GM12878 (cell line): ENCODE measurements at regions not wholly inside any gene's neighbourhood (a gene's known extent, or its start where the extent isn't known, plus 50 kb on each side); places are given as distances from the start of the nearest gene placed in this dataset.

Experiments used
- ATAC-seq: fragments of 200-7000 bp; cut with Tn5 transposase; 3 replicates; pipeline ENCODE4 v1.9.1; 2020; ENCODE audit warnings: mild to moderate bottlenecking, moderate library complexity
- BruUV-seq: library from RNA; stranded (reverse); fragments of 400-500 nt; replicated peaks from 2 replicates; lab custom pipeline; 2021; lab: Mats Ljungman, UMichigan
- CTCF ChIA-PET: fragments of 300-600 bp; sonication (Branson Sonifier 250); formaldehyde crosslinking; extraction: SDS; loops from one replicate; lab custom pipeline; 2021; ENCODE audit warnings: inconsistent platforms; lab: Yijun Ruan, JAX
- POLR2A ChIA-PET: fragments of 350-600 bp; formaldehyde crosslinking; extraction: SDS; loops from one replicate; lab custom pipeline; 2021; ENCODE audit warnings: inconsistent platforms; lab: Charles Lee
- RAD21 ChIA-PET: fragments of 300-600 bp; sonication (Branson Sonifier 250); formaldehyde crosslinking; loops from one replicate; lab custom pipeline; 2023; ENCODE audit warnings: antibody characterized with exemption; ENCODE audit not compliant: unreplicated experiment; lab: Charles Lee
- SMC1A ChIA-PET: fragments of 300-600 bp; sonication (Branson Sonifier 250); formaldehyde crosslinking; loops from one replicate; lab custom pipeline; 2023; ENCODE audit not compliant: unreplicated experiment, uncharacterized antibody; lab: Charles Lee
- DNase-seq: peaks from one replicate; pipeline ENCODE4 v3.0.0-alpha.2; 2011; ENCODE audit warnings: low read depth, low spot score
- FAIRE-seq: peaks from 3 replicates; lab custom pipeline; 2011; peaks lifted over from hg19 to GRCh38; lab: Jason Lieb, UNC
- H2AFZ ChIP-seq: 2 replicates; pipeline ENCODE4 v1.6.0; 2011; ENCODE audit warnings: low read depth, low read length, control low read depth; ENCODE audit not compliant: control insufficient read depth
- H3K27ac ChIP-seq: 2 replicates; pipeline ENCODE4 v1.5.1; 2011; ENCODE audit warnings: control low read depth; ENCODE audit not compliant: control insufficient read depth, insufficient read depth
- H3K27me3 ChIP-seq, 2 experiments: replicated peaks in 1 of 2; 2 replicates each; pipeline versions ENCODE4 v1.6.0 to v1.6.1; 2011; ENCODE audit warnings: low read length in 1 of 2; ENCODE audit not compliant: control insufficient read depth in 2 of 2, insufficient read depth in 2 of 2
- H3K36me3 ChIP-seq, 2 experiments: 2 replicates each; pipeline ENCODE4 v1.5.1; 2011; ENCODE audit warnings: low read length in 1 of 2; ENCODE audit not compliant: control insufficient read depth in 2 of 2, insufficient read depth in 2 of 2
- H3K4me1 ChIP-seq: 2 replicates; pipeline ENCODE4 v1.6.1; 2011; ENCODE audit warnings: mild to moderate bottlenecking, low read length, moderate library complexity, mixed read lengths; ENCODE audit not compliant: control insufficient read depth, insufficient read depth
- H3K4me2 ChIP-seq: 2 replicates; pipeline ENCODE4 v1.6.0; 2011; ENCODE audit warnings: control low read depth; ENCODE audit not compliant: control insufficient read depth, insufficient read depth
- H3K4me3 ChIP-seq: fragments of 200-600 bp; sonication (generic); 2 replicates; pipeline ENCODE4 v1.5.1; 2016
- H3K79me2 ChIP-seq: 2 replicates; pipeline ENCODE4 v1.6.0; 2011; ENCODE audit warnings: low read length; ENCODE audit not compliant: control insufficient read depth, insufficient read depth
- H3K9ac ChIP-seq: 2 replicates; pipeline ENCODE4 v1.8.0; 2011; ENCODE audit warnings: low read length, control low read depth, mixed read lengths; ENCODE audit not compliant: control insufficient read depth, insufficient read depth
- H3K9me3 ChIP-seq: replicated peaks from 3 replicates; pipeline ENCODE4 v1.5.1; 2011; ENCODE audit warnings: mild to moderate bottlenecking, low read length; ENCODE audit not compliant: control insufficient read depth, insufficient read depth
- H4K20me1 ChIP-seq: 2 replicates; pipeline ENCODE4 v1.6.0; 2011; ENCODE audit not compliant: control insufficient read depth, insufficient read depth
- CEBPB ChIP-seq, 2 experiments: fragments of 150-350 bp in 1 of 2; IDR thresholded peaks; 2 replicates each; pipeline ENCODE4 v1.6.1; 2012 to 2014; ENCODE audit warnings: low read depth in 2 of 2, low read length in 2 of 2, borderline replicate concordance in 1 of 2, inconsistent platforms in 1 of 2
- GATAD2B ChIP-seq: fragments of 450-650 bp; conservative IDR thresholded peaks from 2 replicates; pipeline ENCODE4 v1.6.1; 2017; ENCODE audit warnings: low read depth, mild to moderate bottlenecking, moderate library complexity
- MXI1 ChIP-seq: fragments of 150-350 bp; IDR thresholded peaks from 2 replicates; pipeline ENCODE4 v1.6.1; 2011; ENCODE audit warnings: low read depth, mild to moderate bottlenecking, inconsistent platforms, low read length, improper control_type of control experiment
- PAX5 ChIP-seq: IDR thresholded peaks from 2 replicates; pipeline ENCODE4 v1.6.1; 2011; ENCODE audit warnings: low read depth, low read length, borderline replicate concordance
- RUNX3 ChIP-seq: IDR thresholded peaks from 2 replicates; pipeline ENCODE4 v1.6.1; 2012; ENCODE audit warnings: low read length, inconsistent platforms
- SUZ12 ChIP-seq: fragments of 200-600 bp; sonication (generic); IDR thresholded peaks from one replicate; pipeline ENCODE4 v1.6.1; 2018; ENCODE audit warnings: antibody characterized with exemption, mild to moderate bottlenecking; ENCODE audit not compliant: unreplicated experiment
- ZNF274 ChIP-seq: IDR thresholded peaks from one replicate; pipeline ENCODE4 v1.8.0; 2011; ENCODE audit not compliant: insufficient read length, insufficient read depth
- WGBS: methylation state at CpG from one replicate; pipeline ENCODE4 v1.1.6; 2016; ENCODE audit warnings: low lambda C conversion rate; ENCODE audit not compliant: insufficient replicate concordance, insufficient coverage; ENCODE audit errors: missing lambda C conversion rate; 5-methylcytosine and 5-hydroxymethylcytosine counted together
- in situ Hi-C: fragments of 300-500 bp; cut with MboI; formaldehyde crosslinking; loops from 9 replicates; pipeline ENCODE4 v1.14.3; 2018; ENCODE audit warnings: mixed read lengths
- intact Hi-C: fragments of 100-400 bp; cut with micrococcal nuclease; formaldehyde crosslinking; loops from one replicate; pipeline ENCODE4 v1.14.2; 2022; ENCODE audit not compliant: unreplicated experiment
- TF ChIP-seq, protein P1 (sequence below): fragments of 450-650 bp; IDR thresholded peaks from 2 replicates; pipeline ENCODE4 v1.6.1; 2014; ENCODE audit warnings: mild to moderate bottlenecking
- TF ChIP-seq, protein P2 (sequence below): IDR thresholded peaks from 2 replicates; pipeline ENCODE4 v1.6.1; 2012; ENCODE audit warnings: low read depth, low read length, improper control_type of control experiment
- TF ChIP-seq, protein P3 (sequence below): IDR thresholded peaks from 2 replicates; pipeline ENCODE4 v1.6.1; 2012; ENCODE audit warnings: mild to moderate bottlenecking, low read depth, low read length
- TF ChIP-seq, protein P4 (sequence below): IDR thresholded peaks from 2 replicates; pipeline ENCODE4 v1.6.1; 2011; ENCODE audit warnings: borderline replicate concordance, low read depth, mild to moderate bottlenecking, moderate library complexity, mixed read lengths, low read length; ENCODE audit not compliant: insufficient read depth; ENCODE audit errors: extremely low read length

DNA sequence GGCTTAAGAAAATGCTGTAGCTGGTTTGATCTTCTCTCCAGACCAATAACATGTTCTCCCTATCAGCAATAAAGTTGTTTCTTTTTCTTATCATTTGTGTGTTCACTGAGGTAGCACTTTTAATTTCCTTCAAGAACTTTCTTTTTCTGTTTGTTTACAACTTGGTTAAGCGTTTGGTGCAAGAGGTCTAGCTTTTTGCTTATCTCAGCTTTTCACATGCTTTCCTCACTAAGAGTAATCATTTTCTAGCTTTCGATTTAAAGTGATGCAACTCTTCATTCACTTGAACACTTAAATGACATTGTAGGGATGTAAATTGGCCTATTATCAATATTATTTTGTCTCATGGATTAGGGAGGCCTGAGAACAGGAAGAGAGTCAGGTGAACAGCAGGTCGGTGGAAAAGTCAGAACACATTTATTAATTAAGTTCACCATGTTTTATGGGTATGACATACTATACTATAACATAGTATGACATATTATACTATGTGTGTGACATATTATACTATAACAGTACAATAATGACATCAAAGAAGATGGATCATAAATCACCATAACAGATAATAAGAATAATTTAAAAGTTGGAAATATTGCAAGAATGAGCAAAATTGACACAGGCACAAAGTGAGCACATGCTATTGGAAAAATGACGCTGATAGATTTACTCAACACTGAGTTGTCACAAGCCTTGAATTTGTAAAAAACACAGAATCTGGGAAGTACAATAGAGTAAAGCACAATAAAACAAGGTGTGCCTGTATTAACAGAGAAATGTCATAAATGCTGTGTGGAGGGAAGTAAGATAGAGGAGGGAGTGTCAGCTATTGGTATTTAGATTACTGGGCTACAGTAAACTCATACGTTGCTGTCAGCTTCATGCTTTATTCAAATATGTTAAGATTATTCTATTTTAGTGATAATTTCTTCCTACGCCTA is 218.6 kb upstream of the SLC7A11 start:
- Histone ChIP-seq H3K36me3 (no peaks in the 10 kb centered on the region), H3K9ac (no peak overlapping the region), H3K4me1 (no peaks in the 10 kb centered on the region), H3K79me2 (no peaks in the 10 kb centered on the region), H3K27me3 (no peaks in the 10 kb centered on the region), H2AFZ (no peak overlapping the region), H4K20me1 (no peaks in the 10 kb centered on the region), H3K4me3 (no peak overlapping the region), H3K9me3 (no peaks in the 10 kb centered on the region), H3K4me2 (no peak overlapping the region), H3K27ac (no peak overlapping the region)
- in situ Hi-C loops (no loop called here), intact Hi-C loops (no loop called here)
- ATAC-seq (no peak), DNase-seq (no peak), FAIRE-seq (no peak)
- ChIA-PET SMC1A (interaction anchor here (0.7 kb wide), 1 partner anchor 27 kb away, joined by 3 read pairs; no protein-coding TSS in a partner anchor), RAD21 (no interaction called here), POLR2A (interaction anchor here (0.6 kb wide), 1 partner anchor 654 kb away, joined by 4 read pairs; no protein-coding TSS in a partner anchor), CTCF (no interaction called here)
- 11% methylated on average over 6 of the region's 6 CpGs for WGBS
- no TSS peak for BruUV-seq
- TF ChIP-seq PAX5 (no peak), SUZ12 (no peak), GATAD2B (no peak), CEBPB (IDR thresholded peaks at IDR 0.05; ENCODE audit: borderline replicate concordance in 1 of 2, low read depth in 2 of 2, low read length in 2 of 2) (no peak), ZNF274 (no peak), RUNX3 (no peak), MXI1 (no peak)
- TF ChIP-seq, protein P1, sequence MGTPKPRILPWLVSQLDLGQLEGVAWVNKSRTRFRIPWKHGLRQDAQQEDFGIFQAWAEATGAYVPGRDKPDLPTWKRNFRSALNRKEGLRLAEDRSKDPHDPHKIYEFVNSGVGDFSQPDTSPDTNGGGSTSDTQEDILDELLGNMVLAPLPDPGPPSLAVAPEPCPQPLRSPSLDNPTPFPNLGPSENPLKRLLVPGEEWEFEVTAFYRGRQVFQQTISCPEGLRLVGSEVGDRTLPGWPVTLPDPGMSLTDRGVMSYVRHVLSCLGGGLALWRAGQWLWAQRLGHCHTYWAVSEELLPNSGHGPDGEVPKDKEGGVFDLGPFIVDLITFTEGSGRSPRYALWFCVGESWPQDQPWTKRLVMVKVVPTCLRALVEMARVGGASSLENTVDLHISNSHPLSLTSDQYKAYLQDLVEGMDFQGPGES: no peak
- TF ChIP-seq, protein P2, sequence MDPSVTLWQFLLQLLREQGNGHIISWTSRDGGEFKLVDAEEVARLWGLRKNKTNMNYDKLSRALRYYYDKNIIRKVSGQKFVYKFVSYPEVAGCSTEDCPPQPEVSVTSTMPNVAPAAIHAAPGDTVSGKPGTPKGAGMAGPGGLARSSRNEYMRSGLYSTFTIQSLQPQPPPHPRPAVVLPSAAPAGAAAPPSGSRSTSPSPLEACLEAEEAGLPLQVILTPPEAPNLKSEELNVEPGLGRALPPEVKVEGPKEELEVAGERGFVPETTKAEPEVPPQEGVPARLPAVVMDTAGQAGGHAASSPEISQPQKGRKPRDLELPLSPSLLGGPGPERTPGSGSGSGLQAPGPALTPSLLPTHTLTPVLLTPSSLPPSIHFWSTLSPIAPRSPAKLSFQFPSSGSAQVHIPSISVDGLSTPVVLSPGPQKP: no peak
- TF ChIP-seq, protein P3, sequence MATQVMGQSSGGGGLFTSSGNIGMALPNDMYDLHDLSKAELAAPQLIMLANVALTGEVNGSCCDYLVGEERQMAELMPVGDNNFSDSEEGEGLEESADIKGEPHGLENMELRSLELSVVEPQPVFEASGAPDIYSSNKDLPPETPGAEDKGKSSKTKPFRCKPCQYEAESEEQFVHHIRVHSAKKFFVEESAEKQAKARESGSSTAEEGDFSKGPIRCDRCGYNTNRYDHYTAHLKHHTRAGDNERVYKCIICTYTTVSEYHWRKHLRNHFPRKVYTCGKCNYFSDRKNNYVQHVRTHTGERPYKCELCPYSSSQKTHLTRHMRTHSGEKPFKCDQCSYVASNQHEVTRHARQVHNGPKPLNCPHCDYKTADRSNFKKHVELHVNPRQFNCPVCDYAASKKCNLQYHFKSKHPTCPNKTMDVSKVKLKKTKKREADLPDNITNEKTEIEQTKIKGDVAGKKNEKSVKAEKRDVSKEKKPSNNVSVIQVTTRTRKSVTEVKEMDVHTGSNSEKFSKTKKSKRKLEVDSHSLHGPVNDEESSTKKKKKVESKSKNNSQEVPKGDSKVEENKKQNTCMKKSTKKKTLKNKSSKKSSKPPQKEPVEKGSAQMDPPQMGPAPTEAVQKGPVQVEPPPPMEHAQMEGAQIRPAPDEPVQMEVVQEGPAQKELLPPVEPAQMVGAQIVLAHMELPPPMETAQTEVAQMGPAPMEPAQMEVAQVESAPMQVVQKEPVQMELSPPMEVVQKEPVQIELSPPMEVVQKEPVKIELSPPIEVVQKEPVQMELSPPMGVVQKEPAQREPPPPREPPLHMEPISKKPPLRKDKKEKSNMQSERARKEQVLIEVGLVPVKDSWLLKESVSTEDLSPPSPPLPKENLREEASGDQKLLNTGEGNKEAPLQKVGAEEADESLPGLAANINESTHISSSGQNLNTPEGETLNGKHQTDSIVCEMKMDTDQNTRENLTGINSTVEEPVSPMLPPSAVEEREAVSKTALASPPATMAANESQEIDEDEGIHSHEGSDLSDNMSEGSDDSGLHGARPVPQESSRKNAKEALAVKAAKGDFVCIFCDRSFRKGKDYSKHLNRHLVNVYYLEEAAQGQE: no peak
- TF ChIP-seq, protein P4, sequence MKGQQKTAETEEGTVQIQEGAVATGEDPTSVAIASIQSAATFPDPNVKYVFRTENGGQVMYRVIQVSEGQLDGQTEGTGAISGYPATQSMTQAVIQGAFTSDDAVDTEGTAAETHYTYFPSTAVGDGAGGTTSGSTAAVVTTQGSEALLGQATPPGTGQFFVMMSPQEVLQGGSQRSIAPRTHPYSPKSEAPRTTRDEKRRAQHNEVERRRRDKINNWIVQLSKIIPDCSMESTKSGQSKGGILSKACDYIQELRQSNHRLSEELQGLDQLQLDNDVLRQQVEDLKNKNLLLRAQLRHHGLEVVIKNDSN: no peak
